H9 (cell line): ENCODE measurements at regions not wholly inside any gene's neighbourhood (a gene's known extent, or its start where the extent isn't known, plus 50 kb on each side); places are given as distances from the start of the nearest gene placed in this dataset.

Experiments used
- DNase-seq: peaks from one replicate; pipeline ENCODE4 v3.0.0-alpha.2; 2017
- H2AFZ ChIP-seq: one replicate; pipeline ENCODE4 v1.6.1; 2013; ENCODE audit warnings: mild to moderate bottlenecking, low read length, control low read depth, moderate library complexity
- H2AK5ac ChIP-seq: 2 replicates; pipeline ENCODE4 v1.6.1; 2013; ENCODE audit warnings: low read length, control low read depth, mixed read lengths; ENCODE audit not compliant: insufficient read length
- H2BK120ac ChIP-seq: one replicate; pipeline ENCODE4 v1.6.1; 2013; ENCODE audit warnings: low read depth, mild to moderate bottlenecking, low read length, control low read depth, inconsistent platforms; ENCODE audit not compliant: poor library complexity, severe bottlenecking
- H2BK12ac ChIP-seq: 2 replicates; pipeline ENCODE4 v1.6.1; 2013; ENCODE audit warnings: low read length, control low read depth, mixed read lengths, low read depth; ENCODE audit not compliant: insufficient read length
- H2BK15ac ChIP-seq: 2 replicates; pipeline ENCODE4 v1.6.1; 2013; ENCODE audit warnings: low read depth, low read length, control low read depth
- H2BK20ac ChIP-seq: one replicate; pipeline ENCODE4 v1.6.1; 2013; ENCODE audit warnings: low read depth, mild to moderate bottlenecking, low read length, control low read depth, inconsistent platforms; ENCODE audit not compliant: poor library complexity, severe bottlenecking
- H2BK5ac ChIP-seq: 2 replicates; pipeline ENCODE4 v1.6.1; 2013; ENCODE audit warnings: low read length, control low read depth, mixed read lengths; ENCODE audit not compliant: insufficient read length
- H3K14ac ChIP-seq: 2 replicates; pipeline ENCODE4 v1.6.1; 2013; ENCODE audit warnings: low read length, control low read depth; ENCODE audit not compliant: insufficient read depth
- H3K18ac ChIP-seq: 2 replicates; pipeline ENCODE4 v1.6.1; 2013; ENCODE audit warnings: low read depth, mild to moderate bottlenecking, mixed read lengths, low read length, control low read depth; ENCODE audit not compliant: insufficient read length
- H3K23ac ChIP-seq: 2 replicates; pipeline ENCODE4 v1.6.1; 2013; ENCODE audit warnings: low read length, control low read depth, mixed read lengths, low read depth; ENCODE audit not compliant: insufficient read length
- H3K23me2 ChIP-seq: 2 replicates; pipeline ENCODE4 v1.6.1; 2013; ENCODE audit warnings: low read depth, mild to moderate bottlenecking, mixed read lengths, low read length, control low read depth; ENCODE audit not compliant: insufficient read length, poor library complexity, severe bottlenecking
- H3K27ac ChIP-seq: 2 replicates; pipeline ENCODE4 v1.5.1; 2013; ENCODE audit warnings: low read length, control low read depth, mixed read lengths, low read depth; ENCODE audit not compliant: insufficient read length
- H3K27me3 ChIP-seq: 2 replicates; pipeline ENCODE4 v1.6.1; 2013; ENCODE audit warnings: low read length, control low read depth, inconsistent platforms; ENCODE audit not compliant: insufficient read depth
- H3K4ac ChIP-seq: 2 replicates; pipeline ENCODE4 v1.6.1; 2013; ENCODE audit warnings: low read depth, mild to moderate bottlenecking, control low read depth, inconsistent platforms, low read length, moderate library complexity
- H3K4me1 ChIP-seq: 2 replicates; pipeline ENCODE4 v1.6.1; 2013; ENCODE audit warnings: low read length, control low read depth, inconsistent platforms; ENCODE audit not compliant: insufficient read depth
- H3K4me2 ChIP-seq: 2 replicates; pipeline ENCODE4 v1.6.1; 2013; ENCODE audit warnings: low read length, control low read depth, mixed read lengths; ENCODE audit not compliant: insufficient read length, insufficient read depth
- H3K56ac ChIP-seq: 2 replicates; pipeline ENCODE4 v1.6.1; 2013; ENCODE audit warnings: low read depth, mild to moderate bottlenecking, mixed read lengths, low read length, control low read depth; ENCODE audit not compliant: insufficient read length
- H3K79me1 ChIP-seq: 2 replicates; pipeline ENCODE4 v1.6.1; 2013; ENCODE audit warnings: low read depth, mild to moderate bottlenecking, moderate library complexity, low read length, control low read depth, inconsistent platforms; ENCODE audit not compliant: insufficient read depth, poor library complexity, severe bottlenecking
- H3K79me2 ChIP-seq: 2 replicates; pipeline ENCODE4 v1.6.1; 2013; ENCODE audit warnings: low read length, control low read depth, inconsistent platforms; ENCODE audit not compliant: insufficient read depth
- H3K9ac ChIP-seq: 2 replicates; pipeline ENCODE4 v1.6.1; 2013; ENCODE audit warnings: low read length, control low read depth, mixed read lengths; ENCODE audit not compliant: insufficient read length; ENCODE audit errors: extremely low read depth
- H3K9me3 ChIP-seq: one replicate; pipeline ENCODE4 v1.6.1; 2013; ENCODE audit warnings: low read depth, low read length, inconsistent platforms; ENCODE audit not compliant: control insufficient read depth
- H3T11ph ChIP-seq: one replicate; pipeline ENCODE4 v1.6.1; 2013; ENCODE audit warnings: mild to moderate bottlenecking, low read length, control low read depth, inconsistent platforms
- H4K20me1 ChIP-seq: one replicate; pipeline ENCODE4 v1.6.1; 2013; ENCODE audit not compliant: control insufficient read depth, insufficient read length, insufficient read depth
- H4K5ac ChIP-seq: 2 replicates; pipeline ENCODE4 v1.6.1; 2013; ENCODE audit warnings: low read depth, mild to moderate bottlenecking, mixed read lengths, low read length, control low read depth; ENCODE audit not compliant: insufficient read length
- H4K8ac ChIP-seq: replicated peaks from 2 replicates; pipeline ENCODE4 v1.6.1; 2013; ENCODE audit warnings: low read length, control low read depth, mixed read lengths, low read depth; ENCODE audit not compliant: insufficient read length
- H4K91ac ChIP-seq: 2 replicates; pipeline ENCODE4 v1.6.1; 2013; ENCODE audit warnings: low read depth, mild to moderate bottlenecking, moderate library complexity, mixed read lengths, low read length, control low read depth; ENCODE audit not compliant: insufficient read length
- H3K27ac Mint-ChIP-seq, 3 experiments: 2 replicates in 2 of 3; 3 replicates in 1 of 3; pipeline ENCODE4 v1.8.0; 2020 to 2021; ENCODE audit warnings: mixed read lengths in 3 of 3, mild to moderate bottlenecking in 1 of 3, moderate library complexity in 1 of 3
- H3K27me3 Mint-ChIP-seq: 2 replicates; pipeline ENCODE4 v1.8.0; 2021; ENCODE audit warnings: low read depth, mild to moderate bottlenecking, moderate library complexity, mixed read lengths
- H3K36me3 Mint-ChIP-seq, 3 experiments: 2 replicates in 2 of 3; 3 replicates in 1 of 3; pipeline ENCODE4 v1.8.0; 2020 to 2021; ENCODE audit warnings: low read depth in 3 of 3, mixed read lengths in 3 of 3; ENCODE audit not compliant: insufficient read depth in 1 of 3
- H3K4me1 Mint-ChIP-seq, 2 experiments: 2 replicates each; pipeline ENCODE4 v1.8.0; 2020; ENCODE audit warnings: mixed read lengths in 2 of 2
- H3K4me3 Mint-ChIP-seq, 2 experiments: 2 replicates in 1 of 2; 3 replicates in 1 of 2; pipeline ENCODE4 v1.8.0; 2020 to 2021; ENCODE audit warnings: mild to moderate bottlenecking in 2 of 2, mixed read lengths in 2 of 2, moderate library complexity in 1 of 2
- H3K9me3 Mint-ChIP-seq, 2 experiments: 2 replicates in 1 of 2; 3 replicates in 1 of 2; pipeline ENCODE4 v1.8.0; 2020; ENCODE audit warnings: mild to moderate bottlenecking in 2 of 2, mixed read lengths in 2 of 2, moderate library complexity in 1 of 2
- CTCF ChIP-seq: fragments of 200-600 bp; sonication (generic); conservative IDR thresholded peaks from 3 replicates; pipeline ENCODE4 v1.8.0; 2021; ENCODE audit warnings: antibody characterized with exemption, mild to moderate bottlenecking
- WGBS: extraction: QIAGEN DNeasy Blood & Tissue Kit; methylation state at CpG from one replicate; pipeline ENCODE4 v1.1.7; 2013; ENCODE audit warnings: missing lambda C conversion rate, low lambda C conversion rate, mixed read lengths; ENCODE audit not compliant: insufficient read length; ENCODE audit errors: extremely low coverage; 5-methylcytosine and 5-hydroxymethylcytosine counted together

DNA sequence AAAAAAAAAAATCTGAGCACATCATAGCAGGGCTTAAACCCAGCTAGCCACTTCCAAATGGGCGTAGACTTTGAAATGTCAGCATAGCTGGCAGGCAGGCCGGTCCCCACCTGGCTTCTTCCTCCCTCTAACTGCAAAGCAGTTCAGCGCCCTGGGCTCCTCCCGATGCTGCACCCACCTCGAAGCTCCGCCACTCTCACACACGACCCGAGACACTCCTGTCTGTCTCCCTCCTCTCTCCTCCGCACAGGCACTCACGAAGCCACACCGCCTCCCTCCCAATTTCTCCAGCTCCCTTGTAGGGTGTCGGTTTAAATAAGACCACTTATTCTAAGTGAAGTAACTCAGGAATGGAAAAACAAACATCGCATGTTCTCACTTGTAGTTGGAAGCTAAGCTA is 301.3 kb downstream of the NPHP4 start:
- H3K4ac ChIP-seq: no peak overlapping the region
- no peak overlapping the region for H2AFZ ChIP-seq
- H3K4me1 ChIP-seq: no peaks in the 10 kb centered on the region
- no peaks in the 10 kb centered on the region for H3K79me2 ChIP-seq
- no peak overlapping the region for H3K56ac ChIP-seq
- no peak overlapping the region for H4K5ac ChIP-seq
- no peaks in the 10 kb centered on the region for H3K27me3 ChIP-seq
- Mint-ChIP-seq H3K9me3 (no peaks in the 10 kb centered on the region), H3K27me3 (peaks cover 5% of the 10 kb centered on the region), H3K36me3 (peaks cover 0 to 4% (median 0%) of the 10 kb centered on the region in 3 experiments; a peak in 2 of 7 replicates), H3K4me1 (peaks cover 20 to 27% of the 10 kb centered on the region in 2 experiments), H3K27ac (peak overlapping the region in 2 of 3 experiments; percentile 4 to 79; a peak in 4 of 7 replicates), H3K4me3 (no peak overlapping the region)
- H3K23ac ChIP-seq: no peak overlapping the region
- H2BK5ac ChIP-seq: no peak overlapping the region
- no peak overlapping the region for H2BK20ac ChIP-seq
- H3K27ac ChIP-seq: no peak overlapping the region
- no peak overlapping the region for H2AK5ac ChIP-seq
- H4K20me1 ChIP-seq: no peaks in the 10 kb centered on the region
- H3K4me2 ChIP-seq: no peak overlapping the region
- no peak overlapping the region for H4K8ac ChIP-seq
- H2BK12ac ChIP-seq: no peak overlapping the region
- H2BK120ac ChIP-seq: no peak overlapping the region
- H3T11ph ChIP-seq: no peak overlapping the region
- no peak overlapping the region for H2BK15ac ChIP-seq
- H3K79me1 ChIP-seq: no peaks in the 10 kb centered on the region
- H4K91ac ChIP-seq: no peak overlapping the region
- TF ChIP-seq CTCF: no peak
- H3K23me2 ChIP-seq: no peaks in the 10 kb centered on the region
- H3K18ac ChIP-seq: no peak overlapping the region
- no CpG with 5 or more reads among the region's 13 CpGs for WGBS
- H3K14ac ChIP-seq: no peak overlapping the region
- H3K9me3 ChIP-seq: no peaks in the 10 kb centered on the region
- DNase-seq: no peak
- H3K9ac ChIP-seq: no peak overlapping the region
